HCT116 (cell line): ENCODE measurements at regions not wholly inside any gene's neighbourhood (a gene's known extent, or its start where the extent isn't known, plus 50 kb on each side); places are given as distances from the start of the nearest gene placed in this dataset.
A peak's percentile ranks its signal among the peaks of the same experiment; 100 is the strongest.

ENCODE experiments used
- ATAC-seq: fragments of 200-7000 bp; cut with Tn5 transposase; 2 replicates; pipeline ENCODE4 v1.9.1; 2020; ENCODE audit warnings: mild to moderate bottlenecking, moderate library complexity
- BruUV-seq: library from RNA; stranded (reverse); fragments of 400-500 nt; replicated peaks from 2 replicates; lab custom pipeline; 2021; lab: Mats Ljungman, UMichigan
- CTCF ChIA-PET: fragments of 300-600 bp; sonication (Branson Sonifier 250); formaldehyde crosslinking; loops from one replicate; lab custom pipeline; 2021; ENCODE audit warnings: antibody characterized with exemption; lab: Charles Lee
- POLR2A ChIA-PET: fragments of 300-600, 350-600 bp; sonication (Branson Sonifier 250); formaldehyde crosslinking; loops from one replicate; lab custom pipeline; 2021; ENCODE audit warnings: antibody characterized with exemption; lab: Charles Lee
- RAD21 ChIA-PET, 2 experiments: fragments of 300-600 bp; sonication (Branson Sonifier 250); formaldehyde crosslinking; loops; one replicate each; lab custom pipeline; 2023; ENCODE audit warnings: low total read pairs in 2 of 2; ENCODE audit not compliant: uncharacterized antibody in 2 of 2, unreplicated experiment in 2 of 2, low non-redundant PET in 1 of 2; lab: Charles Lee
- DNase-seq: peaks from one replicate; pipeline ENCODE4 v3.0.0-alpha.2; 2010; ENCODE audit warnings: low read depth, low spot score
- H2AFZ ChIP-seq: fragments of 200-600 bp; shearing (Covaris generic), sonication (generic); 2 replicates; pipeline ENCODE4 v1.6.1; 2017; ENCODE audit warnings: low read depth, mixed run types, mixed read lengths, antibody characterized with exemption, low read length; ENCODE audit not compliant: poor library complexity, severe bottlenecking
- H3K27ac ChIP-seq: 2 replicates; pipeline ENCODE4 v1.5.1; 2012; ENCODE audit warnings: low read depth, low read length
- H3K27me3 ChIP-seq: fragments of 200-600 bp; sonication (generic); 2 replicates; pipeline ENCODE4 v1.6.1; 2016; ENCODE audit warnings: mixed run types, low read length, mixed read lengths; ENCODE audit not compliant: insufficient read depth
- H3K36me3 ChIP-seq, 2 experiments: fragments of 200-500 bp in 1 of 2; fragments of 200-600 bp in 1 of 2; sonication (Bioruptor generic) in 1 of 2; sonication (generic) in 1 of 2; 2 replicates each; pipeline versions ENCODE4 v1.5.1 to v1.6.1; 2014 to 2016; ENCODE audit warnings: low read length in 2 of 2, inconsistent platforms in 1 of 2, mixed read lengths in 1 of 2, mixed run types in 1 of 2; ENCODE audit not compliant: insufficient read depth in 2 of 2, control insufficient read depth in 1 of 2
- H3K4me1 ChIP-seq, 2 experiments: fragments of 200-600 bp in 1 of 2; sonication (generic) in 1 of 2; 2 replicates each; pipeline versions ENCODE4 v1.5.1 to v1.6.1; 2012 to 2017; ENCODE audit warnings: low read length in 2 of 2, inconsistent platforms in 1 of 2, mild to moderate bottlenecking in 1 of 2, mixed read lengths in 1 of 2, mixed run types in 1 of 2, moderate library complexity in 1 of 2; ENCODE audit not compliant: insufficient read depth in 2 of 2, control insufficient read depth in 1 of 2
- H3K4me2 ChIP-seq: fragments of 200-600 bp; sonication (generic); 2 replicates; pipeline ENCODE4 v1.6.1; 2017; ENCODE audit warnings: mixed run types, low read length, mixed read lengths
- H3K4me3 ChIP-seq, 2 experiments: fragments of 200-600 bp in 1 of 2; sonication (generic) in 1 of 2; replicated peaks in 1 of 2; 2 replicates each; pipeline ENCODE4 v1.5.1; 2011 to 2016; ENCODE audit warnings: low read length in 2 of 2, control low read depth in 1 of 2, low read depth in 1 of 2, mild to moderate bottlenecking in 1 of 2, mixed read lengths in 1 of 2, mixed run types in 1 of 2
- H3K79me2 ChIP-seq: fragments of 200-600 bp; sonication (generic); 2 replicates; pipeline ENCODE4 v1.6.1; 2017; ENCODE audit warnings: mild to moderate bottlenecking, mixed run types, low read length, moderate library complexity, mixed read lengths; ENCODE audit not compliant: insufficient read depth
- H3K9ac ChIP-seq: fragments of 200-600 bp; sonication (generic); 2 replicates; pipeline ENCODE4 v1.6.1; 2016; ENCODE audit warnings: low read length, mixed read lengths
- H3K9me2 ChIP-seq: fragments of 200-600 bp; sonication (generic), shearing (Covaris generic); 2 replicates; pipeline ENCODE4 v1.6.1; 2017; ENCODE audit warnings: mixed run types, mild to moderate bottlenecking, moderate library complexity; ENCODE audit not compliant: insufficient read depth
- H3K9me3 ChIP-seq, 2 experiments: fragments of 200-500 bp in 1 of 2; fragments of 200-600 bp in 1 of 2; sonication (Bioruptor generic) in 1 of 2; sonication (generic) in 1 of 2; 2 replicates each; pipeline ENCODE4 v1.6.1; 2014 to 2017; ENCODE audit warnings: low read length in 2 of 2, mixed read lengths in 2 of 2, inconsistent platforms in 1 of 2, low read depth in 1 of 2, mild to moderate bottlenecking in 1 of 2, mixed run types in 1 of 2, moderate library complexity in 1 of 2; ENCODE audit not compliant: control insufficient read depth in 1 of 2, insufficient read depth in 1 of 2
- H4K20me1 ChIP-seq: fragments of 200-600 bp; sonication (generic), shearing (Covaris generic); 2 replicates; pipeline ENCODE4 v1.6.1; 2017; ENCODE audit warnings: mixed run types, mild to moderate bottlenecking, moderate library complexity; ENCODE audit not compliant: insufficient read depth
- CBX3 ChIP-seq: IDR thresholded peaks from 2 replicates; pipeline ENCODE4 v1.6.1; 2012; ENCODE audit warnings: low read depth
- CEBPB ChIP-seq: IDR thresholded peaks from 2 replicates; pipeline ENCODE4 v1.6.1; 2012; ENCODE audit warnings: low read depth
- ZNF274 ChIP-seq: fragments of 200-500 bp; sonication (Bioruptor generic); IDR thresholded peaks from 2 replicates; pipeline ENCODE4 v1.6.1; 2014; ENCODE audit warnings: mild to moderate bottlenecking, low read depth, low read length, inconsistent platforms
- intact Hi-C: fragments of 100-400 bp; cut with micrococcal nuclease; formaldehyde crosslinking; loops from 2 replicates; pipeline ENCODE4 v1.10.0; 2022

- POLR2A ChIA-PET = no interaction called here
- Histone ChIP-seq H3K79me2 (no peaks in the 10 kb centered on the region), H3K36me3 (no peaks in the 10 kb centered on the region), H3K9ac (no peak overlapping the region), H3K9me3 (no peaks in the 10 kb centered on the region), H3K4me2 (peak overlapping the region; percentile 44), H3K4me3 (no peak overlapping the region), H3K9me2 (no peaks in the 10 kb centered on the region), H2AFZ (no peak overlapping the region), H3K27me3 (no peaks in the 10 kb centered on the region), H4K20me1 (no peaks in the 10 kb centered on the region)
- DNase-seq (no peak), ATAC-seq (no peak)
- intact Hi-C loops = loop anchor here (10.0 kb wide), 1 partner anchor 387 kb away; no protein-coding TSS in a partner anchor
- BruUV-seq = no TSS peak
- RAD21 ChIA-PET = interaction anchor here in 1 of 2 experiments (0.6 kb wide), 1 partner anchor 514 kb away, joined by 3 read pairs; no protein-coding TSS in a partner anchor
- CTCF ChIA-PET = interaction anchor here (1.4 kb wide), 1 partner anchor 13 kb away, joined by 3 read pairs; no protein-coding TSS in a partner anchor
- TF ChIP-seq ZNF274 = no peak
- TF ChIP-seq CEBPB = peak; percentile 43; the same call in 1 of the 2 replicates
- peak; percentile 32; the same call in 1 of the 2 replicates for TF ChIP-seq CBX3
- TF ChIP-seq, all 23 proteins: peak for 2
- H3K27ac ChIP-seq = no peak overlapping the region; the same call in 1 of the 2 replicates
- H3K4me1 ChIP-seq = peaks cover 47 to 51% of the 10 kb centered on the region in 2 experiments
Observed at GRCh38 chr1:229221106-229222019, 49.5 kb upstream of the RAB4A start.
